ENCODE measurements at regions not wholly inside any gene's neighbourhood (a gene's known extent, or its start where the extent isn't known, plus 50 kb on each side); places are given as distances from the start of the nearest gene placed in this dataset.
"Not testable (repeated sequence)": the region's sequence is repeated elsewhere in the genome, so short reads cannot be mapped to it uniquely, and the experiment has no call there.

- H3K9me3 ChIP-seq (ENCODE audit: control insufficient read depth, low read length) = no peaks in the 10 kb centered on the region
- no peak overlapping the region for H3K9ac ChIP-seq
- no peak overlapping the region for H2AFZ ChIP-seq
- H3K36me3 ChIP-seq (ENCODE audit: control insufficient read depth, insufficient read depth, low read length) = no peaks in the 10 kb centered on the region
- TF ChIP-seq CTCF (IDR thresholded peaks at IDR 0.05) = no peak
- no peaks in the 10 kb centered on the region for H3K79me2 ChIP-seq
- no peaks in the 10 kb centered on the region for H3K27me3 ChIP-seq (ENCODE audit: control insufficient read depth, insufficient read depth, low read length)
- no peak overlapping the region for H3K4me3 ChIP-seq (ENCODE audit: low read depth, low read length)
- no peak overlapping the region for H3K27ac ChIP-seq
- no peak overlapping the region for H3K4me2 ChIP-seq (ENCODE audit: low read length)
- no peaks in the 10 kb centered on the region for H3K4me1 ChIP-seq
Measured at GRCh38 chr7:68785036-68785435, 813.2 kb upstream of the AUTS2 start.

GRCh38 chr7:68787566-68787965 is 810.7 kb upstream of the AUTS2 start:
- no peak for TF ChIP-seq CTCF (IDR thresholded peaks at IDR 0.05)
- Histone ChIP-seq H3K36me3 (ENCODE audit: control insufficient read depth, insufficient read depth, low read length) (no peaks in the 10 kb centered on the region), H2AFZ (no peak overlapping the region)

GRCh38 chr7:68788529-68788928 is 809.7 kb upstream of the AUTS2 start:
- H3K9ac ChIP-seq; H3K9me3 ChIP-seq (ENCODE audit: control insufficient read depth, low read length); H2AFZ ChIP-seq; H3K4me3 ChIP-seq (ENCODE audit: low read depth, low read length); H3K27me3 ChIP-seq (ENCODE audit: control insufficient read depth, insufficient read depth, low read length); H3K27ac ChIP-seq; H3K36me3 ChIP-seq (ENCODE audit: control insufficient read depth, insufficient read depth, low read length); H3K4me2 ChIP-seq (ENCODE audit: low read length); H3K4me1 ChIP-seq; H3K79me2 ChIP-seq: not testable (repeated sequence)

More at GRCh38 chr7:68787566-68787965, 810.7 kb upstream of the AUTS2 start:
- Histone ChIP-seq H3K79me2 (no peaks in the 10 kb centered on the region), H3K4me1 (no peaks in the 10 kb centered on the region), H3K4me3 (ENCODE audit: low read depth, low read length) (no peak overlapping the region), H3K4me2 (ENCODE audit: low read length) (no peak overlapping the region), H3K27me3 (ENCODE audit: control insufficient read depth, insufficient read depth, low read length) (no peaks in the 10 kb centered on the region), H3K9me3 (ENCODE audit: control insufficient read depth, low read length) (no peaks in the 10 kb centered on the region), H3K9ac (no peak overlapping the region), H3K27ac (no peak overlapping the region)

- no peak overlapping the region for H2AFZ ChIP-seq
- H3K4me3 ChIP-seq (ENCODE audit: low read depth, low read length) = no peak overlapping the region
- H3K4me2 ChIP-seq (ENCODE audit: low read length) = no peak overlapping the region
- H3K36me3 ChIP-seq (ENCODE audit: control insufficient read depth, insufficient read depth, low read length) = no peaks in the 10 kb centered on the region
- H3K9me3 ChIP-seq (ENCODE audit: control insufficient read depth, low read length) = no peaks in the 10 kb centered on the region
- H3K9ac ChIP-seq = no peak overlapping the region
- H3K4me1 ChIP-seq = no peaks in the 10 kb centered on the region
- no peaks in the 10 kb centered on the region for H3K27me3 ChIP-seq (ENCODE audit: control insufficient read depth, insufficient read depth, low read length)
- no peak for TF ChIP-seq CTCF (IDR thresholded peaks at IDR 0.05)
- H3K27ac ChIP-seq = no peak overlapping the region
- no peaks in the 10 kb centered on the region for H3K79me2 ChIP-seq
Measured at GRCh38 chr7:68789597-68789996, 808.7 kb upstream of the AUTS2 start.

- no peak overlapping the region for H3K9ac ChIP-seq
- TF ChIP-seq CTCF (IDR thresholded peaks at IDR 0.05) = no peak
Measured at GRCh38 chr7:68792351-68792750, 805.9 kb upstream of the AUTS2 start.

More at GRCh38 chr7:68792351-68792750, 805.9 kb upstream of the AUTS2 start:
- Histone ChIP-seq H2AFZ (no peak overlapping the region), H3K9me3 (ENCODE audit: control insufficient read depth, low read length) (no peaks in the 10 kb centered on the region), H3K27ac (no peak overlapping the region), H3K36me3 (ENCODE audit: control insufficient read depth, insufficient read depth, low read length) (no peaks in the 10 kb centered on the region), H3K4me1 (no peaks in the 10 kb centered on the region), H3K4me2 (ENCODE audit: low read length) (no peak overlapping the region), H3K79me2 (no peaks in the 10 kb centered on the region), H3K27me3 (ENCODE audit: control insufficient read depth, insufficient read depth, low read length) (no peaks in the 10 kb centered on the region), H3K4me3 (ENCODE audit: low read depth, low read length) (no peak overlapping the region)
